ENCODE measurements at regions not wholly inside any gene's neighbourhood (a gene's known extent, or its start where the extent isn't known, plus 50 kb on each side); places are given as distances from the start of the nearest gene placed in this dataset.
"Not testable (repeated sequence)": the region's sequence is repeated elsewhere in the genome, so short reads cannot be mapped to it uniquely, and the experiment has no call there.

DNA sequence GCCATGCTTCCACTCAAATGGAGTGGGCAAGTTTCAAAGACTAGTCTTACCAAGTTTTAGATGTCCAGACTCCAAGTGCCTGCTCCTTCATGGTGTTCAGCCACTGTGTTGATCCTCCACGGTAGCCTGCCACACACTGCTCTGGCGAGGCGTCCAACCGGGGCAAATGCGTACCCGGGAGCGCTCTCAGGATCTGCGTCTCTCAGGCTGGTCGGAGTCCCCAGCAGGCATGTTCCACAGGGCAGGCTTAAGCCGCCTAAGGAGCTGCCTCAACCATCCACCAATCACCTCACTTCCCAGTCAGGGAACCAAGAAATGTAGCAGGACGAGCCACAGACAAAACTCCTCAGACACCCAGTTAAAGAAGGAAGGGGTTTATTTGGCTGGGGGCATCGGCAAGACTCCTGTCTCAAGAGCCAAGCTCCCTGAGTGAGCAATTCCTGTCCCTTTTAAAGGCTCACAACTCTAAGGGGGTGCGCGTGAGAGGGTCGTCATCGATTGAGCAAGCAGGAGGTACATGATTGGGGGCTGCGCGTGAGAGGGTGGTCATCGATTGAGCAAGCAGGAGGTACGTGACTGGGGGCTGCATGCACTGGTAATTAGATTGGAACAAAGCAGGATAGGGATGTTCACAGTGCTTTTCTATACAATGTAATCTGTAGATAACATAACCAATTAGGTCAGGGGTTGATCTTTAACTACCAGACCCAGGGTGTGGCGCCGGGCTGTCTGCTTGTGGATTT is 816.2 kb downstream of the TRIB2 start:
- not testable (repeated sequence) for DNase-seq (ENCODE audit: low read depth)

DNA sequence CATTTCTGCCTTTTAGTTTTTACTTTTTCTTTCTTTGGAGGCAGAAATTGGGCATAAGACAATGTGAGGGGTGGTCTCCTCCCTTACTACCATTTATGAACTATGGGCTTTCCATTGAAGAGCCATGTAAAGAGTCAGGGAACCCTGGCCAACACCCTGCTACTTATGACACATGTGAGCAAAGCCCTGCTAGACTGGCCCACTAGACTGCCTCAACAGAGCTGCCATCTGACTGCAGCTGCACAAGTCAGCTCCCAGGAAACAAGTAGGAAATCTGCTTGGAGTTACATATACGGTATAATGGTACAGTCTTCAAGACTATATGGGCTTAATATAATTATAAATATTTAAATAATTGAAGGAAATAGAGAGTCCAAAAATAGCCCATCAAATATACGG is 816.8 kb downstream of the TRIB2 start:
- no peak for DNase-seq (ENCODE audit: low read depth)

DNA sequence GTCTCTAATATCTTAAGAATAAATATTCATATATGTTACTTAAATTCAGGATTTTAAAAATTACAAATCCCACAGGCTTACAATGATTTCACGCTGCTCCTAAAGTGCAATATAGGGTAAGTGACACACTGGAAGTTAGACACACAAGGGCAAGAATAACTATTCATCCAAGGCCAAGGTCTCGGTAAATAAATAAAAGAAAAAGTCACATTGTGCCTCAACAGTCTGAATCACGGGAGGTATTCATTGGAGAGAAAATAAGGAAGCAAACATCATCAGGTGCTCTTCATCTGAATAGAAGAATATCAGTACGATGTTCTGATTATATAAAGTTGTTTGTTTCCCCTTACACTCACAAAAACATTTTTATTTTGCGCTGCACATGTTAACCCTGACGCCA is 820.2 kb downstream of the TRIB2 start:
- no peak for DNase-seq (ENCODE audit: low read depth)

DNA sequence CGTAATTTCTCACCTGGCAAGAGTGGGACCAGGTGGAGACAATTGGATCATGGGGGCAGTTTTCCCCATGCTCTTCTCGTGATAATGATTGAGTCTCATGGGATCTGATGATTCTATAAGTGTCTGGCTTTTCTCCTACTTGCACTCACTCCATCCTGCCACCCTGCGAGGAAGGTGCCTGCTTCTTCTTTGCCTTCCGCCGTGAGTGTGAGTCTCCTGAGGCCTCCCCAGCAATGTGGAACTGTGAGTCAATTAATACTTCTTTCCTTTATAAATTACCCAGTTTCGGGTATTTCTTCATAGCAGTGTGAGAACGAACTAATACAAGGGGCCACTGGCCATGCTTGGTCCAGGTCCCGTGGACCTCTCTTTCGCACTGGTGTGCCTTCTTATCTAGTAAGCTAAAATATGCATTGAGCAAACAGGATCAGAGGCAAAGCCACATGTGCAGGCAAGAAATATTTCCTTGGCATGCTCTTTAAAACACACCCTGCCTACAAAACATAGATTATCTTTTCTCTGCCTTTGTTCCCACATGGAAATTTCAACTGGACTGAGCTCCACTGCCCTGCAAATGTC is 821.1 kb downstream of the TRIB2 start:
- DNase-seq (ENCODE audit: low read depth), result no peak

DNA sequence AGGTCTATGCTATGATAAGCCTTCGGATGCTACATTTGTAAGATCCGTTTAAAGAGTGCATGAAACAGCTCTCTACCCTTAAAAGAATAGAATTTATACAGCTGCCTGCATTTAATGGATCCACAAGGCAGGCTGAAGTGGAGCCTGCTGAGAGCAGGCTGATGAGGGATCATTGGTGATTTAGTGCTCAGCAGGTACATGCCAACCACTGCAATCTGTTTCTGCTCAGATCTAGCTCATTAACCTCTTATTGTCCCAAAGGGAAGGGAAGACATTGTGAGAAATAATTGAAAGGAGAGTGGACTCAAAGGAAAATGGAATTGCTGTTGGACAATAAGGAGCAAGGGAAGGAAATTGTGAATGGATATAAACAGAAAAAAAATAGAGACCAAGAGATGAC is 822.6 kb downstream of the TRIB2 start:
- DNase-seq (ENCODE audit: low read depth), result no peak

DNA sequence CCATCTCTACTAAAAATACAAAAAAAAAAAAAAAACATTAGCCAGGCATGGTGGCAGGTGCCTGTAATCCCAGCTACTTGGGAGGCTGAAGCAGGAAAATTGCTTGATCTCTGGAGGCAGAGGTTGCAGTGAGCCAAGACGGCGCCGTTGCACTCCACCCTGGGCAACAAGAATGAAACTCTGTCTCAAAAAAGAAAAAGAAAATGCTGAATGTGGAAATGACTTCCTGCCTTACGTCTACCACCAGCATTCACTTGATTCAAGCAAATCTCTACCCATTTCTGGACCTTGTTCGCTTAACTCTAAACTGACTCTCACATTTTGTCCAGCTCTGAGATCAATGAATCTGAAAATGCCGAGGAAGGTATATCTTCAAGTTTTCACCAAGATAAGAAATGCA is 825.3 kb downstream of the TRIB2 start:
- no peak for DNase-seq (ENCODE audit: low read depth)

DNA sequence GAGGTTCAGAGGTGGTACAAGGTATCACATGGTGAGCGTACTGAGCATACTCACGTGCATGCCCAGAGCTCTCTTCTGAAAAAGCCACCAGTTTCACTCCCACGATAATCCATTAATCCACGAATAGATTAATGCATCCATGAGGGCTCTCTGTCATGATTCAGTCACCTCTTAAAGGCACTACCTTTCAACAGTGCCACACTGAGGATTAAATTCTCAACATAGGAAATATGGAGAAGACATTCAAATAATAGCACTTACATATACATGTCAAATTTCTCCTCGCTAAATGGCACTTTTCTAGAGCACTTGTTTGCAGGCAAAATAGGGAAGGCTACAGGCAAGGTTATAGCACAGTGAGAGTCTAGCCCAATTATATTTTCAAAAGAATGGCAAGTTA is 825.9 kb downstream of the TRIB2 start:
- DNase-seq (ENCODE audit: low read depth), result no peak

DNA sequence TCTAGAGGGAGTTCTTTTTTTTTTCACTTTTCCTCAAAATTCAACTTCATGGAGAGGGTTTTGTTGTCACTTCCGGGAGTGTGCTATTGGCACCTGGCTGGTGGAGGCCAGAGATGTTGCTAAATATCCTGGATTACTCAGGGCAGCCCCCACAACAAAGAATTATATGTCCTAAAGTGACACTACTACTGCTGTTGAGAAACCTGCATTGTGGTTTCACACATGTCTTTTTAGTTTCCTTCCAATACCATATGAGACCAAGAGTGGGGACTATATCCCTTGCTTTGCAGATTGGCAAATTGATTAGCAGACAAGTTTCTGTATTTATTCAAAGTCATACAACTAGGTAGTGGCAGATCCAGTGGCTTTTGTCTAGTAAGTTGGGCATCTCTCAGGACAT is 826.8 kb downstream of the TRIB2 start:
- no peak for DNase-seq (ENCODE audit: low read depth)

DNA sequence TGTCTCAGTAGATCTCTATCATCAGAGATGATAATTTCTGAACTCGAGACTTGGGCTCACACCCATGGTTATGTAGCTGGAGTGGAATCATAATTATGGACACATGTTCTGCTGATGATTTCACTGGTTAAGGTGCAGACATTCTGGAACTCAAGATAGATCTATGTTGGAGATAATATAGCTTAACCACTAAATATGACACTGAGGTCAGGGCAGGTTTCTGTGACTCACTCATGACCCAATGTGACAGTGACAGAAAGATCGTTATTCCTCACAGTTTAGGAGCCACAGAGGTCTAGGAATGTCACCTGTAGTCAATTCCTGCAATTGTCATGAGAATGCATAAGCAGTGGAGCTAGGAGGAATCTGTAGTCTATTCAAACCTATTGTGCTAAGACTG is 828.6 kb downstream of the TRIB2 start:
- DNase-seq (ENCODE audit: low read depth), result no peak

DNA sequence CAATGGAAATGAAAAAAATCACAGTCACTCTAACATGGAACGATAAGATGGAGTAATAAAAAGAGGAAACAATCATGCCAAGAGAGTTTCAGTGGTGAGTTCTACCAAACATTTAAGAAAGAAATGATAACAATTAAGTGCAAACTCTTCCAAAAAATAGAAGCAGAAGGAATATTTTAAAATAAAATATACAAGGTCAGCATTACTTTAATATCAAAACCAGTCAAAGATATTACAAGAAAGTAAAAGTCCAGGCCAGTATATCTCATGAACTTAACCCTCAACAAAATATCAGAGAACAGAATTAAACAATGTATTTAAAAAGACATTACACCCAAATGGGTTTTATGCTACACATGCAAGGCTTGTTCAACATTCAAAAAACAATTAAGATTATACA is 829.4 kb downstream of the TRIB2 start:
- DNase-seq (ENCODE audit: low read depth), result no peak

DNA sequence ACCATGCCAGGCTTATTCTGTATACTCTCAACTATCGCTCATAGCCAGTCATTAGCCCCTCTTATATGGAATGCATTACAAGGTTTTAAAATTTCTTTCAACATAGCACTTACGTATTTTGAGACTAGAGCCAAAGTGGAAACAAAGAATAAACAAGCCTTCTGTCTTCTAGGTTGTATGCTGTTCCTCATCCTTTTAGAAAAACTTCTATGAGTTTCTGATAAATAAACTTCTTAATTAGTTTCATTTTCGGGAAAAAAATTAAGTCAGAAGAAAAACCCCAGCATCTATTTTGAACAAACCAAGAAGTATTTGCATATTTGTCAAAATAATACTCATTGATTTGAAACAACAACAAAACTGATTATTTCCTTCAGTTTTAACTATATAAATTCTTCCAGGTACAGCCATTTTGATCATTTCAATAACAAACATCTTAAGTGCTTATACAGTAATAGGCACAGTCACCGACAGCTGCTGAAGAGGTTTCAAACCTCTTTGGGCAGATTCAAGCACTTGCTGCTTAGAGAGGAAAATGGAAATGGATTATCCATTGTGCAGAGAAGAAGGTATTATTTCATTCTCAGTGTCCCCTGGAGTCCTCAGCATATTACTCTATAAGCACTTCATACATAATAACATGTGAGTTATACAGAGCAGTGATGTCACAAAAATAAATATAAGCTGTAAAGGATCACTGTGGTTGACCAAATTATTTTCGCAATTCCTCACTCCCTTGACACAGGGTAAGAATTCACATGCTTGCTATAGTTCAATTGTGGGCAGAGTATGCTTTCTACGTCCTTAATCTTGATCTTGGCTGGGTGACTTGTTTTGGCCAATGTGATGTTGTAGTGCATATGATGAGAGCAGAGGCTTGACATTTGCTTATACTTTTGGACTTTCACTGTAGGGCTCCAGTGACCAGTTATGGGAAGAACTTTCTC is 833.8 kb downstream of the TRIB2 start:
- no peak for DNase-seq (ENCODE audit: low read depth)

DNA sequence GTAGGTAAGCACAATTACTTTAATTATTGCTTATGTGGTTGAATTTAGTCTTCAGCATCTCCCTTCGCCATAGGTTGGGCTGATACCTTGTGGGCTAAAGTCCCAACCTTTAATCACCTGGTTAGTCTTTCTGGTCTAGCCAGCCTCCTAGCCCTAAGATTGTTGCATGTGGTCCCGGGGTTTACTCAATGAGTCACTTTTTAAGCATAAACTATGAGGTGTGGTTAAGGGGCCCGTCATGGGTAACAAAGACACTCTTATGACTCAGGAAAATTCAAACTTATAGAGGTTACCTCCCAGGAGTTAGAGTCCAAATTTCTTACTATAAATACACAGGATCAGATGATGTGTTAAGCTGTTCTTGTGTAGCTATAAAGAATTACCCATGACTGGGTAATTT is 841.6 kb downstream of the TRIB2 start:
- DNase-seq (ENCODE audit: low read depth), result no peak

DNA sequence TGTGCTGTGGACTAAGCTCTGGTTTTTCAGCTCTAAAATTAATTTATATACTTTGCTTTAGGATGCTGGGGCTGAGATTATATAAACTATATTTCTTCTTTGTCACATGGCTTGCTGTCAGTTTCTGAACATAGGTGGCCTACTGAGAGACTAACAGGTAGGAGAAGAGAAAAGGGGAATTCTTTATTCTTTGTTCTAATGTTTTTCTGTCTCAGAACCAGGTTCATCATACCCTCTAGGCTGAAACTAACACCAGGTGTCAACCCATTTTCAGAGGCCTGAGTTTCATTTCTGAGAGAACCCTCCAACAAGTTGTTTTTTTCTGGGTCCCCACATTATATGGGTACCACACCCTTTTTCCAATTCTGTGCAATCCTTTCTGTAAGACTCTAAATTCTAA is 843.6 kb downstream of the TRIB2 start:
- DNase-seq (ENCODE audit: low read depth), result no peak

DNA sequence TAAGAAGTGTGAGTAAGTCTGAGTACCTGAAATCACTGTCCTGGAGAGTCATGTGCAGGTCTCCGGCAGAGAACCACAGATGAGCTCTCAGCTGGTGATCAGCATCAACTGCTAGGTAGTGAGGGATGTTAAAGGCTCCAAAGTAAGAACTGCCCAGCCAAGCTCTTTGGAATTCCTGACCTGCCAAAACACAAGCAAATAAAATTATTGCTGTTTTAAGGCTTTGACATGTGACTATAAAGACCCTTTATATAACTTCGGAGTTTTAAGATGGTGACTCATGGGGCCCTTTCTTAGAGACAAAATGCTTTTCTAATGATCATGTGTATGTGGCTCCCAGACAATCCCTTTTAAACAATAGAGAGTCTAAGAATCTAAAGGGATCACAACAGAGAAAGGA is 855.7 kb downstream of the TRIB2 start:
- no peak for DNase-seq (ENCODE audit: low read depth)

DNA sequence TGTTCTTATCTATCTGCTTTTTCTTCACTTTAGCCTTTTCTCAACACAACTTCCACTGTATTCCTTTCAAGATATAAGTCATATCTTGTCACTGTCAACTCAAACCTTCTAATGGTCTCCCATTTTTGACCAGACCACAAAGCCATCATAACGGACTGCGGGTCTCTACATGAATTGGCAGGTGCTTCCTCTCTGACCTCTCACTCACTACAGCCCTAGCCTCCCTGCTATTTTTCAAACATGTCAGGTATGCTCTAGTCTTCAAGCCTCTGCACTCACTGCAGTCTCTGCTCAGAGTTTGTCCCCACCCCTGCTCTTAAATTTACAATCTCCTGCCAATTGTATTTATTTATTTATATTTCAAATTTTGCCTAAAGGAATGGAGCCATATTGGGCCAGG is 858.1 kb downstream of the TRIB2 start:
- no peak for DNase-seq (ENCODE audit: low read depth)

DNA sequence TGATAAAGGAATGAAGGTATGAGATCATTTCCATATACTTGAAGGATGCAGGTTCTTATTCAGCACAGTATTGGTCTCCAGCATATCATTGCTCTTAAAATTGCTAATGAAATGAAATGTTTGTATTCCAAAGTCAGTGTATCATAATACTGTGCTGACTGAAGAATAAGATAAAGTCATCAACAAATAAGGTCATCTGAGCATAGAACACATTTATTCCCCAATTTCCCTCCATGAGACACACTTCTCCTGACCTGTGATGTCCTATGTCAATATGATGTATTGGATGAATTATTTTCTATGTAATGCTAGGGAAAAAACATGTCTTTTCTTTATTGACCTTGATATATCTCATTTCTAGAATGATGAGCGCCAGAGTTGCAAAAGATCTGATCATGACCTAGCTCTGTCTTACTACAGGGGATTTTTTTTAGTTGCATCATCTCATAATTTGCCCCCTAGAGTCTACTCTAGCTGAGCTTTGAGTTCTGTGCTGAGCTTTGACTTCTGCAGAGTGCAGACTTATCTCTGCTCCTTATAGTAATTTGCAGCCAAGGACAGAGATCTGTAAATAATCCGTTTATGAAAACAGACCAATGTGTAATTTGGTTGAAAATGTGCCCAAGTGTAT is 859.8 kb downstream of the TRIB2 start:
- DNase-seq (ENCODE audit: low read depth), result no peak

DNA sequence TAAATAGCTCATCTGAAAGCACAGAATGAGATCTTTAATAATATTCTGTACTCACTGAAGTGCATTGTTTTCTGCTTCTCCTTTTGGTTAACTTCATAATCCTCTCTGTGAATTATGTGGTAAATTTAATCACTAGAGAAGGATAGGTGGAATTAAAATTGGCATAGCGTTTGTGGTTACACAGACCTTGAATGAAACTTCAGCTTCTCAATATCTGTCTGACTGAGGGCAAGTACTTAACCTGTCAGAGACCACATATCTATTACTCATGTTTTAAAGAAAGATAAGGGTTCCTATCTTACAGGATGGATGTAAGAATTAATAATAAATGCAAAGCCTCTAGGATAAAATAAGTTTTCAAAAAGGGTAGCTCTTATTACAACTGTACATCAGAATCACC is 861.8 kb downstream of the TRIB2 start:
- DNase-seq (ENCODE audit: low read depth), result no peak

DNA sequence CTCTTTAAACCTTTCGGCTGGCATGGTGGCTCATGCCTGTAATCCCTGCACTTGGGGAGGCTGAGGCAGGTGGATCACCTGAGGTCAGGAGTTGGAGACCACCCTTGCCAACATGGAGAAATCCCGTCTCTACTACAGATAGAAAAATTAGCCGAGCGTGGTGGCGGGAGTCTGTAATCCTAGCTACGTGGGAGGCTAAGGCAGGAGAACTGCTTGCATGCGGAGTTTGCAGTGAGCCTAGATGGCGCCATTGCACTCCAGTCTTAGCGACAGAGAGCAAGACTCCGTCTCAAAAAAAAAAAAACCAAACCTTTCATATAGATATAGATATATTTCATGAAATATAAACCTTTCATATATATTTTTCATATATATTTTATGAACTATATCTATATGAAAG is 864.7 kb downstream of the TRIB2 start:
- no peak for DNase-seq (ENCODE audit: low read depth)

DNA sequence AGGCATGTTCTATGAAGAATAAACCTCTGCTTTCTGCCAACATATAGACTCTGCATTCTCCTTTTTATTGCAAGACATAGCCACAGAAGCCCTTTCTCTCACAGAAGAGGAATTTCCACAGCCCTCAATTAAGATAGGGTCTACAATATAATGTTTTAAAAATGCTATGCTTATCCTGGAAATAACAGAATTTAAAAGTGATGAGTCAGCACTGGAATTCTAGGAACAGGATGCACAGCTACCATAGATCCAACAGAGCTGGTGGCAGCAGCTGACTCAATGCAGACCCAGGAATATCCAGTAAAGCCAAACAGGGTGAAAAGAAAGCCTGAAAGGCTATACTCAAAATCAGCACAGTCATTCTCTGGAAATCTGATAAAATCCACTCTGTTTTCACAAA is 866.9 kb downstream of the TRIB2 start:
- DNase-seq (ENCODE audit: low read depth), result no peak

DNA sequence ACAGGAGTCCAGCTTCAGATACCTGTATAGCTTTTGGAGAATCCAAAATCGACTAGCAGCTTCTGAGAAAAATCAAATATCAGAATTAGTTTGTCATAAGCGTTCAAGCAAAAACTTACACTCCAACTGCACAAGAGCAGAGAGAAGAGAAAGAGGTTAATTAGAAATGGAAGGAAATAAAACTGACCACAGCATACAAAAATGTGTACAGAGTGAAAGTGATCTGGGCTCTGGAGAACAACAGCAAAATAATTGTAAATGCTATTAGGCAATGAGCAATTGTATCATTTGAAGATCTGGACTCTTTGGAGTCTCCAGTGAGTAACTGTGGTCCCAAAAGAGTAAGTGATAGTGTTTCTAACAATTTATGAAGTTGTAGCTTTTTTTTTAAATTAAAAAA is 867.3 kb downstream of the TRIB2 start:
- DNase-seq (ENCODE audit: low read depth), result no peak

DNA sequence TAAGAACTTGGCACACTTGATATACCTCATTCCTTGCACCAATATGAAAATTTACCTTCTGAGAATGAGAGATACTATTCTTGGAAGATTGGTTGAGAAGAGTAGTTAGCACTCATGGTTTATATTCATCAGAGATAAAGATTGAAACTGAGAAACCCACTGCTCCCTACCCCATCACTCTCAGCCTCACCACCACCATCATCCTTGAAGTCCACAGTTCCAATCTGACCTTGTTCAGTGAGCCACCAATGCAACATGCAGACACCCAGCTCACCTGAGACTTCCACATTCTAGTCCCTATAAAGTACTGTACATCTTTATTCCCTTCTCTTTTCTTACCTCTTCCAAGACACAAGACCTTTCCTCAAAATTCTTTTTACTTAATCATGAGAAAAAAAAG is 869.0 kb downstream of the TRIB2 start:
- no peak for DNase-seq (ENCODE audit: low read depth)

DNA sequence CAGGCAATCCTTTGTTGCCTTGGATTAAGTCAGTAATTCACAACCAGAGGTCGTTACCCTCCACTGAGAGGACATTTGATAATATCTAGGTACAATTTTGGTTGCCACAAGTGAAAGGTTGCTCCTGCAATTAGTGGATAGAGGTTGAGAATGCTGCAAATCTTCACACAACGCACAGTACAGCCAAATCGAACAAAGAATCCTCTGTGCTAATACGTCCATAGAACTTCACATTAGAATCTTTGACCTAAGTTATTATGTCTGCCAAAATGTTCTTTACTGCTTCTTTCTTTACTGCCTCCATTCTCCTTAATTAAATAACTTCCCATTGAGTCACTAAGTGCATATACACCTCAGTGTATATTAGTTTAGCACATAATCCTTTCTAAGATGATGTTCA is 879.5 kb downstream of the TRIB2 start:
- DNase-seq (ENCODE audit: low read depth), result no peak

DNA sequence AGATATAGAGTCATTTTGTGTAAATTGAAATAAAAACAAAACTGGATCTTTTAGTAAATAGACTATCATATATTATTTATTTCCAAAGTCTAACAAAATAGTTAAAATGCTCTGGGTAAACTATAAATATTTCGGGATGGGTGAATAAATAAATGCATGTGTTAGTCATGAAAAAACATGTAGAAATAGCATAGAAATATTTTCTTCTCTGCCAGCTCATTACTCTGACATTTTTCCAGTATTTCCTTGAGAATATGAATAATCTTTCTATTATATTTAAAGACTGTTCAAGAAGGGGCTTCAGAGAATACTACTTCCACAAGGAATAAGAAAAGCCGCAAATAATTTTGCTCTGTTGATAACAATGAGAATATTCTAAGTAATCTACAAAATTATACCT is 880.4 kb downstream of the TRIB2 start:
- DNase-seq (ENCODE audit: low read depth), result no peak
